Astrocyte (in vitro differentiated cells and primary cell): ENCODE measurements at regions not wholly inside any gene's neighbourhood (a gene's known extent, or its start where the extent isn't known, plus 50 kb on each side); places are given as distances from the start of the nearest gene placed in this dataset.

ENCODE experiments used
- DNase-seq: peaks from one replicate; pipeline ENCODE4 v3.0.0-alpha.2; 2010; ENCODE audit warnings: low read depth
- FAIRE-seq: peaks from 2 replicates; lab custom pipeline; 2011; peaks lifted over from hg19 to GRCh38; lab: Jason Lieb, UNC
- H2AFZ ChIP-seq: 2 replicates; pipeline ENCODE4 v1.6.0; 2012; ENCODE audit warnings: low read depth, low read length, inconsistent platforms
- H3K27ac ChIP-seq: 2 replicates; pipeline ENCODE4 v1.5.1; 2011; ENCODE audit warnings: low read depth, low read length, inconsistent platforms
- H3K27me3 ChIP-seq: 2 replicates; pipeline ENCODE4 v1.6.0; 2011; ENCODE audit warnings: low read length, inconsistent platforms; ENCODE audit not compliant: insufficient read depth
- H3K36me3 ChIP-seq: 2 replicates; pipeline ENCODE4 v1.5.1; 2011; ENCODE audit warnings: low read length, inconsistent platforms; ENCODE audit not compliant: insufficient read depth
- H3K4me1 ChIP-seq: 2 replicates; pipeline ENCODE4 v1.5.1; 2011; ENCODE audit warnings: low read length, inconsistent platforms; ENCODE audit not compliant: insufficient read depth
- H3K4me2 ChIP-seq: 2 replicates; pipeline ENCODE4 v1.6.0; 2012; ENCODE audit warnings: low read length, inconsistent platforms
- H3K4me3 ChIP-seq: 2 replicates; pipeline ENCODE4 v1.5.1; 2011; ENCODE audit warnings: low read depth, mild to moderate bottlenecking, low read length, inconsistent platforms; ENCODE audit not compliant: insufficient read depth
- H3K79me2 ChIP-seq: 2 replicates; pipeline ENCODE4 v1.6.0; 2012; ENCODE audit warnings: mild to moderate bottlenecking, low read length, inconsistent platforms; ENCODE audit not compliant: insufficient read depth
- H3K9ac ChIP-seq: 2 replicates; pipeline ENCODE4 v1.6.0; 2012; ENCODE audit warnings: mild to moderate bottlenecking, low read length, inconsistent platforms
- H3K9me3 ChIP-seq: 2 replicates; pipeline ENCODE4 v1.5.1; 2012; ENCODE audit warnings: low read depth, mild to moderate bottlenecking, low read length, inconsistent platforms; ENCODE audit not compliant: insufficient read depth
- H4K20me1 ChIP-seq: 2 replicates; pipeline ENCODE4 v1.6.0; 2012; ENCODE audit warnings: low read length, inconsistent platforms; ENCODE audit not compliant: insufficient read depth
- H3K27ac Mint-ChIP-seq: one replicate; pipeline ENCODE4 v1.8.0; 2021; ENCODE audit warnings: mild to moderate bottlenecking, mixed read lengths; ENCODE audit not compliant: unreplicated experiment
- H3K27me3 Mint-ChIP-seq: one replicate; pipeline ENCODE4 v1.8.0; 2021; ENCODE audit warnings: low read depth, mixed read lengths; ENCODE audit not compliant: unreplicated experiment
- H3K36me3 Mint-ChIP-seq: one replicate; pipeline ENCODE4 v1.8.0; 2021; ENCODE audit warnings: low read depth, mixed read lengths; ENCODE audit not compliant: unreplicated experiment
- H3K4me1 Mint-ChIP-seq: one replicate; pipeline ENCODE4 v1.8.0; 2021; ENCODE audit warnings: low read depth, mixed read lengths; ENCODE audit not compliant: unreplicated experiment
- H3K4me3 Mint-ChIP-seq: one replicate; pipeline ENCODE4 v1.8.0; 2021; ENCODE audit warnings: mild to moderate bottlenecking, moderate library complexity, mixed read lengths; ENCODE audit not compliant: unreplicated experiment
- H3K9me3 Mint-ChIP-seq: one replicate; pipeline ENCODE4 v1.8.0; 2021; ENCODE audit warnings: mild to moderate bottlenecking, mixed read lengths; ENCODE audit not compliant: unreplicated experiment
- CTCF ChIP-seq: IDR thresholded peaks from 2 replicates; pipeline ENCODE4 v1.5.1; 2011; ENCODE audit warnings: low read depth, mild to moderate bottlenecking, inconsistent platforms, low read length, moderate library complexity; ENCODE audit not compliant: insufficient read depth
- EZH2 ChIP-seq: IDR thresholded peaks from 2 replicates; pipeline ENCODE4 v1.6.1; 2012; ENCODE audit warnings: mild to moderate bottlenecking, low read length, inconsistent platforms; ENCODE audit not compliant: insufficient read depth

- Mint-ChIP-seq H3K4me1 (no peaks in the 10 kb centered on the region), H3K27ac (no peak overlapping the region), H3K36me3 (no peaks in the 10 kb centered on the region), H3K27me3 (peaks cover 3% of the 10 kb centered on the region), H3K9me3 (peaks cover 2% of the 10 kb centered on the region), H3K4me3 (no peak overlapping the region)
- Histone ChIP-seq H3K27ac (no peak overlapping the region), H2AFZ (no peak overlapping the region), H3K4me1 (no peaks in the 10 kb centered on the region), H3K9me3 (no peaks in the 10 kb centered on the region), H4K20me1 (no peaks in the 10 kb centered on the region), H3K4me3 (no peak overlapping the region), H3K4me2 (no peak overlapping the region), H3K79me2 (no peaks in the 10 kb centered on the region), H3K27me3 (no peaks in the 10 kb centered on the region), H3K36me3 (no peaks in the 10 kb centered on the region), H3K9ac (no peak overlapping the region)
- TF ChIP-seq CTCF = no peak
- TF ChIP-seq EZH2 = no peak
- FAIRE-seq (no peak), DNase-seq (no peak)
These were observed 236.3 kb downstream of the OLFM4 start for GRCh38 chr13:53264751-53265385.

- Mint-ChIP-seq H3K4me1 (no peaks in the 10 kb centered on the region), H3K9me3 (peaks cover 2% of the 10 kb centered on the region), H3K36me3 (no peaks in the 10 kb centered on the region), H3K4me3 (no peak overlapping the region), H3K27ac (no peak overlapping the region), H3K27me3 (peaks cover 3% of the 10 kb centered on the region)
- Histone ChIP-seq H3K4me1 (no peaks in the 10 kb centered on the region), H3K79me2 (no peaks in the 10 kb centered on the region), H3K4me3 (no peak overlapping the region), H3K36me3 (no peaks in the 10 kb centered on the region), H3K4me2 (no peak overlapping the region), H3K9ac (no peak overlapping the region), H4K20me1 (no peaks in the 10 kb centered on the region), H2AFZ (no peak overlapping the region), H3K27ac (no peak overlapping the region), H3K9me3 (no peaks in the 10 kb centered on the region), H3K27me3 (no peaks in the 10 kb centered on the region)
- FAIRE-seq (no peak), DNase-seq (no peak)
- TF ChIP-seq CTCF = no peak
- no peak for TF ChIP-seq EZH2
These were observed 238.1 kb downstream of the OLFM4 start for GRCh38 chr13:53266757-53267156.

- Histone ChIP-seq H4K20me1 (no peaks in the 10 kb centered on the region), H3K36me3 (no peaks in the 10 kb centered on the region), H3K27me3 (no peaks in the 10 kb centered on the region), H3K27ac (no peak overlapping the region), H2AFZ (no peak overlapping the region), H3K4me1 (no peaks in the 10 kb centered on the region), H3K9ac (no peak overlapping the region), H3K4me2 (no peak overlapping the region), H3K9me3 (no peaks in the 10 kb centered on the region), H3K79me2 (no peaks in the 10 kb centered on the region), H3K4me3 (no peak overlapping the region)
- H3K36me3 Mint-ChIP-seq = no peaks in the 10 kb centered on the region
- DNase-seq (no peak), FAIRE-seq (no peak)
- H3K4me1 Mint-ChIP-seq = no peaks in the 10 kb centered on the region
- peaks cover 7% of the 10 kb centered on the region for H3K27me3 Mint-ChIP-seq
- TF ChIP-seq EZH2 (no peak), CTCF (no peak)
- no peak overlapping the region for H3K27ac Mint-ChIP-seq
- H3K9me3 Mint-ChIP-seq = peaks cover 2% of the 10 kb centered on the region
- no peak overlapping the region for H3K4me3 Mint-ChIP-seq
These were observed 241.0 kb downstream of the OLFM4 start for GRCh38 chr13:53269634-53270033.
